Stimulated activated CD4-positive, alpha-beta T cell treated with anti-CD3 and anti-CD28 coated beads, Interleukin-1b, Interleukin-23, amount 100 ng/mL, for 1 hour (primary cell): ENCODE measurements at regions not wholly inside any gene's neighbourhood (a gene's known extent, or its start where the extent isn't known, plus 50 kb on each side); places are given as distances from the start of the nearest gene placed in this dataset.
"Not testable (repeated sequence)": the region's sequence is repeated elsewhere in the genome, so short reads cannot be mapped to it uniquely, and the experiment has no call there.

Experiments used
- DNase-seq, 2 donors: peaks; one replicate each; pipeline ENCODE4 v3.0.0-alpha.2; 2020; ENCODE audit warnings: low read depth in 2 of 2

DNA sequence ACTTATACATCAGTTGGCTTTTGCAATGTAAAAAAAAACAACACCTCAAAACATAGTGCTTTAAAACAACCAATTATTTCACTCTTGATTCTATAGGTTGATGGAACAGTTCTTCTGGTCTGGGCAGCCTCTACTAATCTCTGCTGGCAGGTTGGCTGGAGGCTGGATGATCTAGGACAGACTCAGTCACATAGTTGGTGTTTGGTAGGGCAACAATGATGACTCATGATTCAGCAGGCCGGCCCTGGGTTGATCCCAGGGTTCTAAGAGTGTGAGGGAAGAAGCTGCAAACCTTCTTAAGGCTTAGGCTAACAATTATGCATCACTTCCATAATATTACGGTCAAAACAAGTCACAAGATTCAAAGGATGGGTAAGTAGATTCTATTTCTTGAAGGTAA is 558.2 kb downstream of the ZNF674 start:
- no peak for DNase-seq

DNA sequence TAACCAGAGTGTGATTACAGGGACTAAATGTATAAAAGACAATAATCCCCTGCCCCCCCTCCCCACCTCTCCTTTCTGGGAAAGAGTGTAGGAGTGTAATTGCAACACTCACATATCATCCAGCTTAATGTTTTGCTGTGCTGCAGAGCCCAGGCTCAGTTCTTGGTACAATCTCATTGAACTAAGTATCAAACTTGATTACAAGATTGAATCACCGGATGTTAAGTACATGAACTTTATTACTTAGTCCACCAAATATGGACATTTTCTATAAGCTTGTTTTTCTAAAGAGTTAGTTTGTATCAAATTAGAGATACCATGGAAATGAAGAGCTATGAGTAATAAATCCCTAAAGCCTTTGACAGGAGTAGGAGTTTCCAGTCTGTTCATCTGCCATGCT is 559.1 kb downstream of the ZNF674 start:
- no peak for DNase-seq

DNA sequence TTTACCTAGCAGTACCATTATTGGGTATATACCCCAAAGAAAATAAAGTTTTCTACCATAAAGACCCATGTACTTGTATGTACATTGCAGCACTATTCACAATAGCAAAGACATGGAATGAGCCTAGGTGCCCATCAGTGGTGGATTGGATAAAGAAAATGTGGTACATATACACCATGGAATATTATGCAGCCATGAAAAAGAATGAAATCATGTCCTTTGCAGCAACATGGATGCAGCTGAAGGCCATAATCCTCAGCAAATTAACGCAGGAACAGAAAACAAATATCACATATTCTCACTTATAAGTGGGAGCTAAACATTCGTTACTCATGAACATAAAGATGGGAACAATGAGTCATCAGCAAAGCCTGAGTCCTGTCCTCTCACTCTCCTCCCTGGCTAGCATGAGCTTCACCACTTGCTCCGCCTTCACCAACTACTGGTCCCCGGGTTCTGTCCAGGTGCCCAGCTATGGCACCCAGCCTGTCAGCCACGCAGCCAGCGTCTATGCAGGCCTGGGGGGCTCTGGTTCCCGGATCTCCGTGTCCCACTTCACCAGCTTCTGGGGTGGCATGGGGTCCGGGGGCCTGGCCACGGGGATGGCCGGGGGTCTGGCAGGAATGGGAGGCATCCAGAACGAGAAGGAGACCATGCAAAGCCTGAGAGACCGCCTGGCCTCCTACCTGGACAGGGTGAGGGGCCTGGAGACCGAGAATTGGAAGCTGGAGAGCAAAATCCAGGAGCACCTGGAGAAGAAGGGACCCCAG is 562.1 kb downstream of the ZNF674 start:
- DNase-seq: not testable (repeated sequence)

DNA sequence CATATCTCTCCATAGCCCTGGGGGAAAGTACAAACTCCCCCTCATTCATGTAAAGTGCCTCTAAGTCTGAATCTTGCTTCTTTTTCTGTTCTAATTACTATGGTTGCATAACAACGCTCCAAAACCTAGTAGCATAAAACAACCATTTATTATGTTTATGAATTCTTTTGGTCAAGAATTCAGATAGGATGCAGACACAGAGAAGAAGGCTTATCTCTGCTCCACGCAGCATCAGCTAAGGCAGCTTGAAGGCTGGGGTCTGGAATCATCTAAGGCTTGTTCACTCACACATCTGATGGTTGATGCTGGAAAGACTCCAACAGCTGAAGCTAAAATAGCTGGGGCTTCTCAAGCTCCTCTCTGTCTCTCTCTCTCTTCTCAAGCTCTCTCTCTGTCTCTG is 564.5 kb downstream of the ZNF674 start:
- no peak for DNase-seq

DNA sequence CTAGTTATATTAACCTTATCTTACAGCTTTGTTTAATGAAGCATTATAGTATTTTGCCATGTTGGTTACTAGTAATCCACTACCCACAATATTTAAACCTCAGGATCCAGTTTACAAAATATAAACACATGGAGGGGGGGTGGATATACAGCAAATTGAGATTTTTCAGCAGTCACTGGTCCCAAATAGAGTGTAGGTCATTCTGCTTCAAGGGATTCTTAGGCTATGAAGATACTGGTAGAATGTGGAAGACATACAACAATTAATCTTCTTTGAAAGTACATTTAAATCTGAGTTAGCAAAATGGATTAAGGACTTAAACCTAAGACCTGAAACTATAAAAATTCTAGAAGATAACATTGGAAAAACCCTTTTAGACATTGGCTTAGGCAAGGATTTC is 569.6 kb downstream of the ZNF674 start:
- no peak for DNase-seq

DNA sequence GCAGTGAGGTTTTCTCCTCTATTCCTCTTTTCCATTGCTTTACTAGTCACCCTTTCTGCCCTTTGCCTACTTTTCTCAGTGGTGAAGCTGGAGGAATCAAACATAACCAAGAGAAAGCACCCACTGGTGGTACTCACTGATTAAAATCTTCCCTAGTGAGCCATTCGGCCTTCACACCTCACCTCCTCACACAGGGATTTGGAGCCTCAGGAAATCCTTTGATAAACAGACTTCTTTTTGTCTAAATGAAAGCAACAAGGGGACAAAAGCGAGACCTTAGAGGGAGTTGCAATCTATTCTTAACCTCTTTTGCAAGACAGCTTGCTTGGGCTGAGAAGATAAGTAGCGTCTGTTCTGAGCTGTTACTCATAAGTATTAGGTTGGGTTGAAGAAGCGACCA is 572.6 kb downstream of the ZNF674 start:
- DNase-seq: no peak

DNA sequence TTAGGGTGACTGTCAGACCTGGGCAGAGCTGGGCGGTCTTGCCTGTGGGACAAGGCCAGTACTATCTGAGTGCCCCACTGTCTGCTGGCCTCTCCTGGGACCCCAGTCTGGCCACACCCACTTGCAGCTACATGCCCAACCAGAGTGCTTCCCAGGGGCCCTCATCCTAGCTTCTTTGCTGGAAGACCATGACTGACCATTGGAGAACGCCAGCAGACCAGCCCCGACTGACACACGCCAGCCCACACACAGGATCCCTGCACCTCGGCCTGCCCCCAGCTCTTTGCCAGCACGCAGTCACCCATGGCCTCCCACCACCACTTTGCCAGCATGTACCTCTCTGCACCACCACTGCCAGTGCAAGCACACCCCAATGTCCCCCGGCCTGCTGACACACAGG is 585.7 kb downstream of the ZNF674 start:
- DNase-seq: no peak

DNA sequence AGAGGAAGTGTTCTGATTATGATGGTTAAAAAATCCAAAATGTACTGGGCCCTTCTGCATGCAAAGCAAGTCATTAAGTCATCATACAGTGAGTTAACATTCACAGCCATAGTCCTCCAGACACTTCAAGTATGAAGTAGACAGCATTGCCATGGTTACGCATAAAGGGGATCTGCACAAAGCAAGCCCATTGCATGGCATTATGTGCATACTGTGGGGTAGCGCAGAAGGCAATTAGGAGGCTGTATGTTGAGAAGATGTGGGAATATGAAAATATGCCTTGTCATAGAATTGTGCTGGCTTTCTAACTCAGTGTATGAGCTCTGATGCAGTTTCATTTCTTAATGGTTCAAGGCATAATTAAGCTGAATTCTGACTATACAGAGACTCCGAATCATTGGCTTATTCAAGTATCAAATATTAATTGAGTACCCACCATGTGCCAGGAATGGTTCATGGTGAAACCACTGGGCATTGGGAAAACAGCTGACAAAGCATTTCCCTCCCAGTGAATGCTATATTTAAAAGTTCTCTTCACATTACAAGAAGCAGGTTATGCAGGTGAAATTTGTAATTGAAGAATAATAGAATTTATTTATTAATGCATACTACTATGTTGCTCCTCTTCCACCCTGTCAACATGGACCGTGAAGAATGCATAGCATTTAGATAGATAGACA is 588.9 kb downstream of the ZNF674 start:
- no peak for DNase-seq

DNA sequence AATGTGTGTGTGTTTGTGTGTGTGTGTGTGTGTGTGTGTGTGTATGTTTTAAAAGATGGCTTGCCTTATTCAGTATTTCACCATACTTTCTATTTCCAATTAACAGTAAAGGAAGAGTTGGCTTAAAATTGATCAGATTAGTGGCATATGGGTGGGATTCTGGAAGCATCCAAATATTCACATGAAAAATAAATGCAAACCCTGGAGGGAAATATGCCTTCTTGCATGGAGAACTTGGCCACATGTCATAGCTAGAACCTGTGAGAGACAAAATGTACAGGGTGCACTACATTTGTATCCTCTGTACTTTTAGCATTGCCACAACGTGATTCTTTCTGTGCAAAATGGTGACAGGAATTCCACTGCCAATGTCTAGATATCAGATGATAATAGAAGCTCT is 589.6 kb downstream of the ZNF674 start:
- DNase-seq: no peak

DNA sequence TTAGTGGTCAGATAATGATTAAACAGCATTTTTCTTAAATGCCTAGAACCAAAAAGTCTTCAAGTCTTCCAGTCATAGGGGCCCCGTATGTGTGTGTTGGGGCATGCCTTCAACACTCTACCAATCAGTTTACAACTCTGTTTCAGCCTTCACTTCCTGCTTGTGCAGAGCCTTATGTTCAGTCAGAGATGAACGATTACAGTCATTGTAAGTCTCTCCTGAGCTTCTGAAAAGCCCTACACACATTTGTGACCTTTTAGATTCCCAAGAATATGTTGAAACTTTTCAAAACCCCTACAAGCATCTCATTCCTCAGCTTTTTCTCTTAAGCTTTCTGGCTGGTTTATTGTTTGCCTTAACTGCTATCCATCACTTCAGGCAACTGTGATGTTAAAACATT is 591.2 kb downstream of the ZNF674 start:
- DNase-seq: no peak

DNA sequence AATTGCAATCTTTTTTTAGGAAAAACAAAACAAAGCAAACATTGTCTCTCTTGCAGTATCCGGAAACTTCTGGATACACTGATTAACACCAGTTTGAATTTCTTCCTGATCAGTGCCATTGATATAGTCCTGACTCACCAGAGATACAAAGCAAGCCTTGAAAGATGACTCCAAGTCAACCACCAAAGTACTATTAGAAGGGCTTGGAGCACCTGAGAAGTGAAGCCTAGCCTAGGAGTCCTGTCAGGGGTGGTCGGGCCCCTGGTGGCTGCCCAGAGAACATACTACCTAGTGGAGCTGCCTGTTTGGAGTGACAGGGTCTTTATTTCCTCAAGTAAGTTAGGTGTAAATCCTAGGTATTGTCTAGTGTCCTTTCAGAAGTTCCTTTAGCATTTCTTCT is 593.2 kb downstream of the ZNF674 start:
- no peak for DNase-seq

DNA sequence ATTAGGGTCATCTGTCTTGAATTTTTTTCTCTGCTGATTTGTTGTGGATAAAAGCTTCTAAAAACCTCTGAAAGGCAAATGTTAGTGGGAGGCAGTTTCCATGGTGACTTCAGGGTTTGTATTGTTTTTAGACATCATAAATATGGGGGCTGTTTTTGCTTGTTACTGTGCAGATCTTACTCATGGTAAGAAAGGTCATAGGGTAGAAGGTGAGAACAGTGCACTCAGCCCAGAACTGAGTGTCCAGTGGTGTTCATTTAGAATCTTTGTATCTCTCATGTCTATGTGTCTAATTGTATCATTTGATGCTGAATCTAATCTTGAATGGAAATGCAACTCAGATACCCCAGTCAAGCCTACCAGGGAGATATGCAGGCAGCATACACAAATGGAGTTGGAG is 609.8 kb downstream of the ZNF674 start:
- no peak for DNase-seq

DNA sequence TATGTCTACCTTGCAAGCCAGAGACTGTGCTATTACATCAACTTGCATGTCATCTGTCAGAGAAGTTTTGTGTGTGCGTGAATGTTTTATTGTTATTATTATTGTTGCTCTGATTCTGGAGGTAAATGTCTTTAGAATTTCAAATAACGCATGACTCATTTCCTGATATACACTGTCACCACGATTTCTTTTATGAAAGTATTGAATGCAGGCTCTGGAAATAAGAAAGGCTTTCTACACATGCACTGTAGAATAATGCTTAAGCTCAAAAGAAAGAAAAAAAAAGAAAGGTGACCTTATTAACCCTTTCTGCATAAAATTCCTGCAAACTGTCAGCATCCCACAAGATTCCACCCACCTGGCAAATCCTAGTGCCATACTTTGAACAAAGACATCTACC is 632.9 kb downstream of the ZNF674 start:
- DNase-seq: no peak

DNA sequence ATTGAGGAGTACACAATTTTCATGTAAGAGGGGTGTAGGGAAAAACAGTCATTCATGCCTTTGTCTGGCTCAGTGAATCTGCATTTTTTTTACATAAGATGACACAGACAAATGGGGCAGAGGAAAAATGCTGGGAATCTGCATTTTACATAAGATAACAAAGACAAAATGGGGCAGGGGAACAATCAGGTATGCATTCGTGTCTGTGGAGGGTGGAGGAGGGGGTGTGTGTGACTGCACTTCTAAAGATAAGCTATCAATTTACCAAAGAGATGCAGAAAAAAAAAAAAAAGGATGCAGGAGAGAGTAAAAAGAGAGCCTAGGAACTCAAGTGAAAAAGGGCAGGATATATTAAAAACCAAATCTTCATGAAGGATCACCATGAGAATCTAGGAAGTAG is 637.4 kb downstream of the ZNF674 start:
- no peak for DNase-seq

DNA sequence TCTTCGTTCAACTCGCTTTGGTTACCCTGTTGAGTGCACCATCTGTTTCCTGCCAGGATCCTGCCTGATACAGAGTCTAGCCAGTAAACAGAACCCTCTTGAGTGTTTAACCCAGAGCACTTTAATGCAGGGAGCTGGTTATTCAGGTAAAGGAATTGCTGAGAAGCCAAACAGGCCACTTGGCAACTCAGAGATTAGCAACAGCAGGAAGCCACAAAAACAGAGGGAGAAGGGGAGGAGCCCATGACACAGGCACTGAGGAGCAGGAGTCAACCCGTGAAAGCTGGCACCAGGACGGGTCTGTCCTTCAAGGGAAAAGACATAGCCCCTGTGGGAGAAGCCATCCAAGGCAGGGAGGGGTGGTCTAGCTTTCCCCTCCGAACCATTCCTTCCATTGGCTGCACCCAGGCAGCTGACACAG is 641.4 kb downstream of the ZNF674 start:
- DNase-seq: no peak

DNA sequence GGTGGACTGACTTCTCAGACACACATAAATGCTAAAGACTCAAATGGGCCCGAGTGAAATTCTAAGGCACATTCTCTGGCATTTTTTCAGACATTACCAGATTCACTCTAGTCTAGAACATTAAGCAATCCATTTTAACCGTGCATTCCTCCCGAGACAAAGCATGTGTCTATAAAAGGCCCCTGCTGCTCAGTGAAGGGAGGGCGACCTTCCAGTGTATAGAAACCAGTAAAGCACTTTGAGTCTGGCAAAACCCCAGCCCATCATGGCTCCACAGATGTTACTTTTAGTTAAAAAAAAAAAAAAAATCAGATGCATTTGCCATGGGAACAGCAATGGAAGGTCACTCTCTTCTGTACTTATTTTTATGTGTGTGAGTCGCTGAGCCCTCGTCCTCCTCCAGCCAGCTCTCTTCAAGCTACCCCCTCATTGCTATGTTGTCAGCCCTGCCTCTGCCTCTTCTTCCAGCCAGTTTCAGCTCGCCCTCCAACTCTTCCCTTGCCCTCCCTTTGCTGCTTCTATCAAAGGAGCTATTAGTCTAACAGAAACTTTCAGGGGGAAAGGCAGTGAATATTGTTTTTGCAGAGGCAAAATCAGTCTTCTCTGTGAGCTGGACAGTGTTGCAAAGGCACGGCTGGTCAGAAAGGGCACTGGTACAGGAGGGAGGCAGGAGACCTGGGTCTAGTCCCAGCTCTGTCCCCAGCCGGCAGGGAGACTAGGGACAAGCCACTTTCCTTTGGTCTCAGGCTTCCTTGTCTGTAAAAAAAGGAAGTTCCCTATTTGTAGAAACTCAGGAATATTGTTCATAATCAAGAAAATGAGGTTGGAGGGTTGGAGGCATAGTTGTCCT is 644.2 kb downstream of the ZNF674 start:
- no peak for DNase-seq

DNA sequence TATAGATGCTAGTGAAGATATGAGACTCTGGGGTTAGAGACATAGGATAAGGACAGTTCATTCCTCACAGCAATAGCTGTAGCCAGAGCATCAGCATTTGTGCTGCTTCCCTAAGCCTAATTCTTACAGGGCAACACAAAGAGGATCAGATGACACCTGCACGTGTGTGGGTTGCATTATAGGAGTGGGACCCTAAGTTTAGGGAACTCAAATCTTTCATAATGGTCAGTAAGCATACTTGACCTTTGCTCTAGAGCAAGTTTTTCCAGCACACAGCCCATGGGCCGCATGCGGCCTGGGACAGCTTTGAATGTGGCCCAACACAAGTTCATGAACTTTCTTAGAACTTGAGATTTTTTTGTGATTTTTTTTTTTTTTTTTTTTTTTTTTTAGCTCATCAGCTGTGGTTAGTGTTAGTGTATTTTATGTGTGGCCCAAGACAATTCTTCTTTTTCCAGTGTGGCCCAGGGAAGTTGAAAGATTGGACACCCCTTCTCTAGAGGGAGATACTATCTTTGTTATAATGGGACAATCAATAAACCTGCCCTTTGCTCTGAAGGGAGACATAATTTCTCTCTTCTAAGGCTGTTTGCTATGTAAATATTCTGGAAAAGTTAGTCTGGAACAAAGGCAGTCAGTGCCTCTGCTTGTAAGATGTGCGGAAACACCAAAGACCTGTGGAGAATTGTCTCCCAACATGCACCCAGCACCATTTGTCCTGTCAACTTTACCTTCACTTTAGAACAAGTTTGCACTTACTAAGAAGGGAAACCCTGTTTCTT is 650.2 kb downstream of the ZNF674 start:
- no peak for DNase-seq

DNA sequence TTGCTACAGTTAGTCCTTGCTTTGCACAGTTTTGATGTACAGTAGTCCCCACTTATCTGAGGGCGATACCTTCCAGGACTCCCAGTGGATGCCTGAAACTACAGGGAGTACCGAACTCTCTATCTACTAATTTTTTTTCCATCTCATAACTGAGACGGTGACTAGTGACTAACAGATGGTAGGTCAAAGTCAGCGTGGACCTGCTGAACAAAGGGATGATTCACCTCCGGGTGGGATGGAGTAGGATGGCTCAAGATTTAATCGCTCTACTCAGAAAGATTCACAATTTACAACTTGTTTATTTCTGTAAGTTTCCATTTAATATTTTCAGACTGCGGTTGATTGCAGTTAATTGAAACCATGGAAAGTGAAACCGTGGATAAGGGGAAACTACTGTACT is 655.8 kb downstream of the ZNF674 start:
- DNase-seq: no peak

DNA sequence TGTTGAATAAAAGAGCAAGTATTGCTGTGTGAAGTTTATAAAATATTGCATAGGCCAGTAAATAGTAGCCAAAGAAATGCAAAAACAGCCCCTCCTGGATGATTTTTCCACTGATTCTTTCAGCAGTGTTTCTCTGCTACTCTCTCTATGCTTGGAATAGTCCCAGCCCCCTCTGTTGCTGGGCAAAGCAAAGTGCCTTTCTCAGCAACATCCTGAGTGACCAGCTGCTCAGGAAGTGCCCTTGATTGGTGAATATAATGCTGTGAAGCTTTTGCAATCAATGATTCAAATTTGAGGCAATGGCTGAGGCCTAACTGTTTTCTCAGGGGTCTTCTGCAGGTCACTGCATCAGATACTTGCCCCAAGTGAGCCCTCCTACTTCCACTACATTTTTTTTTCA is 656.7 kb downstream of the ZNF674 start:
- DNase-seq: no peak

DNA sequence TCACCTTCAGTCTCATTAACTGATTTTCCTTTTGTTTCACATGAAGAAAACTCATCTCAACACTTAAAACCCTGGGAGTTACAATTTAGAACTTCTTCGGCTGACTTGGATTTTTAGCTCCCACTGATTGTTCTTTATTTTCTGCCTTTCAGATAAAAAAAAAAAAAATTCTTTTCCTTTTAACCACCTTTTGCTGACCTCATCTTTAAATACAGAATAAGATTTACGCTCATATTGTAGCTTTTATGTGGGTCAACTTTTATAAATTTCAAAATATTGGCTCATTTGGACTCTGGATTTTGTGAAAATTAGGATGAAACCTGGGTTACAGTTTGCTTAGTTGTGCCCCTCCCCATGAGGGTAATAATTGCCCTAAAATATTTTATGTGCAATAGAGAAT is 659.3 kb downstream of the ZNF674 start:
- no peak for DNase-seq

DNA sequence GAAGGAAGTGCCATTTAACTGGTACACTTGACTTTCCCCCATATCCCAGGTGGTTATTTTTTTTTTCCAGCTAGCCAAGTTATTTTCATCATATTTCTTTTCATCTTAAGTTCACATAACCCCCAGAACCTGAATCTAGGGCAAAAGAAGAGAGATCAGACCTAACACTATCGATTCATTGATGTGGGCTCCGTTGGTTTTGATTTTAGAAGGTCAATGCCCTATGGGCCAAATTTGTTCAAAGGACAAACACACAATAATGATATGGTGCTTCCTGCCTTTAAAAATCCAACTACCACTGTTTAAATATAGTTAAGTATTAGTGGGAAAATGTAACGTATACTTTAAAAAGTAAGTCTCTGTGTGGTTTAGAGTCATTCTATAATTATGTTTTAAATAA is 665.7 kb downstream of the ZNF674 start:
- DNase-seq: no peak

DNA sequence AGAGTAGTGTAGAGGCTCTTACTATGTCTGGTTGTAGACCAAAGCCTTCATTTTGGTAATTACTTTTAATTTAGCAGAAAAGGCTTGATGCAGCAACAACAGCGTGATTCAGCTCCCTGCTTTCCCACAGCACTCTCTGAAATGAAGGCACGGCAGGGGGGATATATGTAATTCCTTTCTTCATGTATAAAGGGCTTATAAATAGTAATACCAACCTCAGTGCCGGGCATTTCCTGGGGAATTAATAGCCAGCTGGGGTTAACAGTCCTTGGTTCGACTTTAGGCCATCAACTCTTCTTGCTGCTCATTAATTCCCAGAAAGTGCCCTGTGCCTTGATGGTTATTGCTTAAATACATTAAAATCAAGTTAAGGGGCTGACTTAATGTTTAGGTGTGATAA is 669.0 kb downstream of the ZNF674 start:
- no peak for DNase-seq
